Ovary (tissue), 7 donors: ENCODE measurements at regions not wholly inside any gene's neighbourhood (a gene's known extent, or its start where the extent isn't known, plus 50 kb on each side); places are given as distances from the start of the nearest gene placed in this dataset.
"Not testable (repeated sequence)": the region's sequence is repeated elsewhere in the genome, so short reads cannot be mapped to it uniquely, and the experiment has no call there.

Source experiments
- DNase-seq, 5 donors: peaks; one replicate each; pipeline ENCODE4 v3.0.0-alpha.2; 2019 to 2020
- H3K27ac ChIP-seq, 2 donors: fragments of 200-600 bp; one replicate each; pipeline versions ENCODE4 v1.5.1 to v1.8.0; 2019 to 2022
- H3K27me3 ChIP-seq: fragments of 200-600 bp; one replicate; pipeline ENCODE4 v1.8.0; 2022
- H3K36me3 ChIP-seq: fragments of 200-600 bp; sonication (generic); one replicate; pipeline ENCODE4 v1.5.1; 2019
- H3K4me1 ChIP-seq: one replicate; pipeline ENCODE4 v1.8.1; 2013; ENCODE audit warnings: mild to moderate bottlenecking, moderate library complexity; ENCODE audit not compliant: insufficient read depth
- H3K4me3 ChIP-seq: fragments of 200-600 bp; sonication (generic); one replicate; pipeline ENCODE4 v1.5.1; 2017
- H3K9me3 ChIP-seq, 2 donors: fragments of 200-600 bp in 1 of 2; sonication (generic) in 1 of 2; one replicate each; pipeline versions ENCODE4 v1.5.1 to v1.8.1; 2013 to 2019; ENCODE audit warnings: mild to moderate bottlenecking in 1 of 2, moderate library complexity in 1 of 2
- EP300 ChIP-seq: sonication (generic); formaldehyde crosslinking; IDR thresholded peaks from one replicate; pipeline ENCODE4 v1.6.1; 2017; ENCODE audit warnings: antibody characterized with exemption
- POLR2A ChIP-seq: fragments of 450-650 bp; IDR thresholded peaks from one replicate; pipeline ENCODE4 v1.6.1; 2017; ENCODE audit warnings: antibody characterized with exemption, mild to moderate bottlenecking, moderate library complexity
- WGBS, 3 donors: extraction: QIAGEN DNeasy Blood & Tissue Kit in 1 of 3; methylation state at CpG; one replicate each; pipeline versions ENCODE4 v1.1.5 to v1.1.7; 2013 to 2017; 5-methylcytosine and 5-hydroxymethylcytosine counted together
- intact Hi-C, 4 donors: fragments of 100-400 bp; cut with DNase I; formaldehyde crosslinking; loops; one replicate each; pipeline versions ENCODE4 v1.11.0 to v1.15.1; 2022 to 2023
- TF ChIP-seq, protein P1 (sequence below), 3 donors: fragments of 450-650 bp in 2 of 3; fragments of 200-600 bp in 1 of 3; IDR thresholded peaks; one replicate each; pipeline versions ENCODE4 v1.5.1 to v1.8.0; 2016 to 2022; ENCODE audit warnings: antibody characterized with exemption in 3 of 3, mild to moderate bottlenecking in 1 of 3
- donor health status: DM: no; HTN: no; CAD: no; lungs with moderate emphysema.
- donor health status: DM: no; HTN: no; CAD: no.
- donor health status: Bipolar disorder and iron deficiency.
- donor health status: DM: no; HTN: no; CAD: no.
- donor health status: DM: yes; HTN: yes; CAD: no.

DNA sequence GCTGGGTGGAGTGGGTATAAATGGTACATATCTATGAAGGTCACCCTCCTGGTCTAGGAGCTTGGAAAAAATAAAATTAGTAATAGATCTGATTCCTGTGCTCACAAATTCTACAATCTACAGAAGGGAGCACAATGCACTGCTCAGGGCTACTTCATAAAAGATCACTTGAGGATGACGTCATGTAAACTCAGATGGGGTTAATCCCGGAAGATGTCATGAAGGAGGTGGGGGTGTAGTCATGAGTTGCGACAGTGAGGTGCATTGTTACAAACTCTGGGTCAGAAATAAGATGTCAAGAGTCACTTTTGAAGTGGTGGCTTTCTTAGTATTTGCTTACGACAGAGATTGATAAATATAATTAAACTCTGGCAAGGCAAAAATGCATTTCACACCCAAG, 68.2 kb downstream of the LHX9 start:
- Histone ChIP-seq H3K4me3 (no peak overlapping the region), H3K27me3 (no peaks in the 10 kb centered on the region), H3K36me3 (no peaks in the 10 kb centered on the region), H3K27ac (no peak overlapping the region), H3K9me3 (no peaks in the 10 kb centered on the region), H3K4me1 (no peaks in the 10 kb centered on the region)
- 88 to 90% (median 89%) methylated on average over 4 of the region's 4 CpGs for WGBS, 3 donors
- no peak for DNase-seq
- TF ChIP-seq POLR2A: no peak
- TF ChIP-seq EP300: no peak
- TF ChIP-seq, protein P1, sequence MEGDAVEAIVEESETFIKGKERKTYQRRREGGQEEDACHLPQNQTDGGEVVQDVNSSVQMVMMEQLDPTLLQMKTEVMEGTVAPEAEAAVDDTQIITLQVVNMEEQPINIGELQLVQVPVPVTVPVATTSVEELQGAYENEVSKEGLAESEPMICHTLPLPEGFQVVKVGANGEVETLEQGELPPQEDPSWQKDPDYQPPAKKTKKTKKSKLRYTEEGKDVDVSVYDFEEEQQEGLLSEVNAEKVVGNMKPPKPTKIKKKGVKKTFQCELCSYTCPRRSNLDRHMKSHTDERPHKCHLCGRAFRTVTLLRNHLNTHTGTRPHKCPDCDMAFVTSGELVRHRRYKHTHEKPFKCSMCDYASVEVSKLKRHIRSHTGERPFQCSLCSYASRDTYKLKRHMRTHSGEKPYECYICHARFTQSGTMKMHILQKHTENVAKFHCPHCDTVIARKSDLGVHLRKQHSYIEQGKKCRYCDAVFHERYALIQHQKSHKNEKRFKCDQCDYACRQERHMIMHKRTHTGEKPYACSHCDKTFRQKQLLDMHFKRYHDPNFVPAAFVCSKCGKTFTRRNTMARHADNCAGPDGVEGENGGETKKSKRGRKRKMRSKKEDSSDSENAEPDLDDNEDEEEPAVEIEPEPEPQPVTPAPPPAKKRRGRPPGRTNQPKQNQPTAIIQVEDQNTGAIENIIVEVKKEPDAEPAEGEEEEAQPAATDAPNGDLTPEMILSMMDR (IDR thresholded peaks at IDR 0.05): no peak
- intact Hi-C loops: no loop called here

DNA sequence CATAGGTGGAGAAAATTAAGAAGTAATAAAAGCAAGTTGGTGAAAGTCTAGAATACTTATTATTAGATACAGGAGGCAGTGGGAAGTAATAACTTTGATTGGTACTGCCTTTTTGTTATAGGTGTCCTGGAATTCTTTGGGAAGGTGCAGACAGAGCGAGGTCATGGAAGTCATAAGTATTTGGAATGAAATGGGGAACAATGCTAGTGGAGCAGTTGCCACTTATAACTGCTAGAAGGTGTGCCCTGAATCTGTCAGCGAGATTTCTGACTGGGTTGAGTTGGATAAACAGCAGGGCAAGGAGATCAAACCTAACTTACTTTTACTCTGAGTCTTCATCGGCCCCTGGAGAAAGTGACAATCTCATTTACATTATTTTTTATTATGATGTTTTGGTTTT, 69.6 kb downstream of the LHX9 start:
- Histone ChIP-seq H3K36me3 (no peaks in the 10 kb centered on the region), H3K4me3 (no peak overlapping the region), H3K4me1 (no peaks in the 10 kb centered on the region), H3K9me3 (no peaks in the 10 kb centered on the region), H3K27ac (no peak overlapping the region), H3K27me3 (no peaks in the 10 kb centered on the region)
- DNase-seq: no peak
- intact Hi-C loops: no loop called here
- 92 to 97% (median 94%) methylated on average over 3 of the region's 3 CpGs for WGBS, 3 donors
- TF ChIP-seq POLR2A: no peak
- TF ChIP-seq, protein P1 (IDR thresholded peaks at IDR 0.05): no peak

DNA sequence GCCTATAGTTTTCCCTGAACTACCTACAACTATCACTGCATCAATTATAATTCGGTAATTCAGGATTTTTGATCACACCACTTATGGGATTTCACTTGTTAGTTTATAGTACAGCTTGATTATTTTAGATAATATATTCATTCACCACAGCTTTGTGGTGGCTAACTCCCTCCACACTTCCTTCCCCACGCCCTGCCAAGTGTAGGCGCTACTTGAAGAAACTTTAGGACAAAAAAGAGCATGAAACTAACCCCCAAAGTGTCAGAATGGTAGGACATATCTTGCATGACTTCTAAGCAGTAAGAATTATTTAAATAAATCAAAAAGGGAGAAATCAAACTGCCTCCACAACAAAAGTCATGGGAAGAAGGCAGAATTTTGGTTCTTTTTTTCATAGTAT, 70.1 kb downstream of the LHX9 start:
- WGBS, 3 donors: 87 to 95% (median 94%) methylated on average over 3 of the region's 3 CpGs
- no peak for TF ChIP-seq EP300
- no peak for TF ChIP-seq POLR2A
- TF ChIP-seq, protein P1 (IDR thresholded peaks at IDR 0.05): no peak
- intact Hi-C loops: no loop called here
- H3K36me3 ChIP-seq: no peaks in the 10 kb centered on the region
- H3K4me1 ChIP-seq: no peaks in the 10 kb centered on the region
- H3K4me3 ChIP-seq: no peak overlapping the region
- H3K27ac ChIP-seq: no peak overlapping the region
- H3K9me3 ChIP-seq: no peaks in the 10 kb centered on the region
- DNase-seq: no peak
- H3K27me3 ChIP-seq: no peaks in the 10 kb centered on the region

DNA sequence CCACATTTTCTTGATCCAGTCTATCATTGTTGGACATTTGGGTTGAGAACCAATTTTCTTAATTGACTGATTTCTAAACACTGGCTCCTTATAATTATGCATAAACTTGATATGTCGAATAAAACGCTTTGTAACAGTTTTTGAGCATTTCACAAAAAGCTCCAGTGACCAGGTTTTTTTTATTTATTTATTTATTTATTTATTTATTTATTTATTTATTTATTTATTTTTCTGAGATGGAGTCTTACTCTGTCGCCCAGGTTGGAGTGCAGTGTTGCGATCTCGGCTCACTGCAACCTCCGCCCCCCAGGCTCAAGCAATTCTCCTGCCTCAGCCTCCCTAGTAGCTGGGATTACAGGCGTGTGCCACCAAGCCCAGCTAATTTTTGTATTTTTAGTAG, 71.4 kb downstream of the LHX9 start:
- intact Hi-C loops, H3K4me3 ChIP-seq, H3K36me3 ChIP-seq, H3K4me1 ChIP-seq, DNase-seq, H3K27me3 ChIP-seq, H3K9me3 ChIP-seq, H3K27ac ChIP-seq: not testable (repeated sequence)
- WGBS, 3 donors: 97 to 98% (median 97%) methylated on average over 7 of the region's 7 CpGs

DNA sequence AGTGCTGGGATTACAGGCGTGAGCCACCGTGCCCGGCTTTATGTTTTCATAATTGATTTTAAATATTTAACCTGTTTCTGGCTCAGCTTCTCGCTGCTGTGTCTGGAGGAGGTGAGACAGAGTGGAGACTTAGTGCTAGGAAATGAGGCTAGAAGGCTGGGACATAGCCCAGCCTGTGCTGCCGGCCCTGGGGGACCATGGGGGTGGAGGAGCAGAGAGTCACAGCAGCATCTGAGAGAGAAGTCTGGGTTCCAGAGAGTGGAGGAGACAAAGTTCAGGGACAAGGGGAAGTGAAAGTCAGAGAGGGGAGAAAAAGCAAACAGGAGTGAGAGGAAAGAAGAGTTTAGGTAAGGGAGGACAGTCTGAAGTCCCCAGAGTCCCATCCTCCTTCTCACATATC, 71.9 kb downstream of the LHX9 start:
- H3K36me3 ChIP-seq: no peaks in the 10 kb centered on the region
- 86 to 90% (median 89%) methylated on average over 5 of the region's 5 CpGs for WGBS, 3 donors
- H3K4me3 ChIP-seq: no peak overlapping the region
- H3K4me1 ChIP-seq: no peaks in the 10 kb centered on the region
- intact Hi-C loops: no loop called here
- no peaks in the 10 kb centered on the region for H3K27me3 ChIP-seq
- DNase-seq: no peak
- TF ChIP-seq, protein P1 (IDR thresholded peaks at IDR 0.05): no peak
- no peak for TF ChIP-seq POLR2A
- no peak for TF ChIP-seq EP300
- no peaks in the 10 kb centered on the region for H3K9me3 ChIP-seq
- H3K27ac ChIP-seq: no peak overlapping the region
